ENCODE measurements at regions not wholly inside any gene's neighbourhood (a gene's known extent, or its start where the extent isn't known, plus 50 kb on each side); places are given as distances from the start of the nearest gene placed in this dataset.

GRCh38 chr18:73431620-73432019 lies 563.8 kb upstream of the NETO1 start:
- H3K4me3 ChIP-seq (ENCODE audit: low read depth, poor library complexity, severe bottlenecking) = no peak overlapping the region
- TF ChIP-seq POLR2A (IDR thresholded peaks at IDR 0.05) (no peak), CTCF (IDR thresholded peaks at IDR 0.05) (no peak)
- intact Hi-C loops (cut with DNase I; ENCODE audit: low total_unique reads) = no loop called here
- DNase-seq (ENCODE audit: low spot score in 2 of 2) = no peak
- WGBS, 2 donors = 33 to 41% methylated on average over 1 of the region's 1 CpG

GRCh38 chr18:73421010-73421409 lies 553.2 kb upstream of the NETO1 start:
- H3K4me3 ChIP-seq (ENCODE audit: low read depth, poor library complexity, severe bottlenecking) = no peak overlapping the region
- intact Hi-C loops (cut with DNase I; ENCODE audit: low total_unique reads) = no loop called here
- TF ChIP-seq CTCF (IDR thresholded peaks at IDR 0.05) (no peak), POLR2A (IDR thresholded peaks at IDR 0.05) (no peak)
- no peak for DNase-seq (ENCODE audit: low spot score in 2 of 2)

GRCh38 chr18:73419531-73419930 lies 551.7 kb upstream of the NETO1 start:
- intact Hi-C loops (cut with DNase I; ENCODE audit: low total_unique reads) = no loop called here
- DNase-seq (ENCODE audit: low spot score in 2 of 2) = no peak
- no peak overlapping the region for H3K4me3 ChIP-seq (ENCODE audit: low read depth, poor library complexity, severe bottlenecking)
- no peak for TF ChIP-seq CTCF (IDR thresholded peaks at IDR 0.05)
- no peak for TF ChIP-seq POLR2A (IDR thresholded peaks at IDR 0.05)
- 84 to 87% methylated on average over 4 of the region's 4 CpGs for WGBS, 2 donors

- 73 to 82% methylated on average over 4 of the region's 4 CpGs for WGBS, 2 donors
- DNase-seq (ENCODE audit: low spot score in 2 of 2) = no peak
- intact Hi-C loops (cut with DNase I; ENCODE audit: low total_unique reads) = no loop called here
- TF ChIP-seq POLR2A (IDR thresholded peaks at IDR 0.05) = no peak
- TF ChIP-seq CTCF (IDR thresholded peaks at IDR 0.05) = no peak
- H3K4me3 ChIP-seq (ENCODE audit: low read depth, poor library complexity, severe bottlenecking) = no peak overlapping the region
Measured at GRCh38 chr18:73414598-73414997, 546.8 kb upstream of the NETO1 start.

- no peak overlapping the region for H3K4me3 ChIP-seq (ENCODE audit: low read depth, poor library complexity, severe bottlenecking)
- DNase-seq (ENCODE audit: low spot score in 2 of 2) = no peak
- no peak for TF ChIP-seq POLR2A (IDR thresholded peaks at IDR 0.05)
- TF ChIP-seq CTCF (IDR thresholded peaks at IDR 0.05) = no peak
- intact Hi-C loops (cut with DNase I; ENCODE audit: low total_unique reads) = no loop called here
- 94 to 97% methylated on average over 1 of the region's 1 CpG for WGBS, 2 donors
Measured at GRCh38 chr18:73414069-73414468, 546.3 kb upstream of the NETO1 start.

- intact Hi-C loops (cut with DNase I; ENCODE audit: low total_unique reads) = no loop called here
- no peak for DNase-seq (ENCODE audit: low spot score in 2 of 2)
- 63 to 72% methylated on average over 4 of the region's 4 CpGs for WGBS, 2 donors
- H3K4me3 ChIP-seq (ENCODE audit: low read depth, poor library complexity, severe bottlenecking) = no peak overlapping the region
- no peak for TF ChIP-seq POLR2A (IDR thresholded peaks at IDR 0.05)
- TF ChIP-seq CTCF (IDR thresholded peaks at IDR 0.05) = no peak
Measured at GRCh38 chr18:73409242-73409641, 541.5 kb upstream of the NETO1 start.
